ENCODE measurements at regions not wholly inside any gene's neighbourhood (a gene's known extent, or its start where the extent isn't known, plus 50 kb on each side); places are given as distances from the start of the nearest gene placed in this dataset.

- TF ChIP-seq POLR2A (IDR thresholded peaks at IDR 0.05; ENCODE audit: low read length) (no peak), GATA1 (IDR thresholded peaks at IDR 0.05; ENCODE audit: low read depth, low read length) (no peak)
Observed at GRCh38 chr9:31674264-31674663, 710.2 kb upstream of the ACO1 start.

Data from erythroblast (primary cell).